Right lobe of liver (tissue), 6 donors: ENCODE measurements at regions not wholly inside any gene's neighbourhood (a gene's known extent, or its start where the extent isn't known, plus 50 kb on each side); places are given as distances from the start of the nearest gene placed in this dataset.
"Not testable (repeated sequence)": the region's sequence is repeated elsewhere in the genome, so short reads cannot be mapped to it uniquely, and the experiment has no call there.

Experiments
- ATAC-seq, 4 donors: fragments of 200-7000 bp; cut with Tn5 transposase; one replicate each; pipeline ENCODE4 v1.9.1; 2020; ENCODE audit warnings: mild to moderate bottlenecking in 4 of 4, moderate library complexity in 4 of 4
- DNase-seq, 3 donors: peaks; one replicate each; pipeline ENCODE4 v3.0.0-alpha.2; 2020
- H3K27ac ChIP-seq, 3 donors: fragments of 200-600 bp; one replicate each; pipeline ENCODE4 v1.8.0; 2022
- H3K27me3 ChIP-seq, 2 donors: fragments of 200-600 bp; one replicate each; pipeline ENCODE4 v1.8.0; 2022
- H3K36me3 ChIP-seq, 4 donors: fragments of 200-600 bp; sonication (generic) in 1 of 4; one replicate each; pipeline versions ENCODE4 v1.5.1 to v1.8.0; 2017 to 2022; ENCODE audit warnings: control low read depth in 1 of 4
- H3K4me1 ChIP-seq, 4 donors: fragments of 200-600 bp; sonication (generic) in 1 of 4; one replicate each; pipeline versions ENCODE4 v1.5.1 to v1.8.0; 2017 to 2022; ENCODE audit warnings: control low read depth in 1 of 4
- H3K4me3 ChIP-seq, 3 donors: fragments of 200-600 bp; one replicate each; pipeline ENCODE4 v1.8.0; 2022
- H3K9me3 ChIP-seq, 4 donors: fragments of 200-600 bp; sonication (generic) in 1 of 4; one replicate each; pipeline versions ENCODE4 v1.5.1 to v1.8.0; 2017 to 2022; ENCODE audit warnings: control low read depth in 1 of 4
- POLR2A ChIP-seq: fragments of 450-650 bp; IDR thresholded peaks from one replicate; pipeline ENCODE4 v1.6.1; 2017; ENCODE audit warnings: antibody characterized with exemption, mild to moderate bottlenecking
- WGBS: methylation state at CpG from one replicate; pipeline ENCODE4 v1.1.6; 2018; ENCODE audit warnings: low coverage, low lambda C conversion rate; ENCODE audit not compliant: insufficient coverage; ENCODE audit errors: missing lambda C conversion rate; 5-methylcytosine and 5-hydroxymethylcytosine counted together
- intact Hi-C, 2 donors: fragments of 100-400 bp; cut with DNase I; formaldehyde crosslinking; loops; one replicate each; pipeline versions ENCODE4 v1.11.2 to v1.14.1; 2022
- TF ChIP-seq, protein P1 (sequence below), 4 donors: fragments of 200-600 bp in 3 of 4; fragments of 450-650 bp in 1 of 4; IDR thresholded peaks; one replicate each; pipeline versions ENCODE4 v1.5.1 to v1.8.0; 2016 to 2022; ENCODE audit warnings: antibody characterized with exemption in 4 of 4, mild to moderate bottlenecking in 2 of 4
- donor health status: DM: no; HTN: yes; CAD: no.
- donor health status: DM: no; HTN: no; CAD: no.
- donor health status: DM: no; HTN: no; CAD: no.
- donor health status: DM: no; HTN: yes; CAD: no.
- donor health status: DM: no; HTN: yes; CAD: no.

- intact Hi-C loops = no loop called here
- Histone ChIP-seq H3K4me1 (no peaks in the 10 kb centered on the region), H3K36me3 (no peaks in the 10 kb centered on the region), H3K27ac (no peak overlapping the region), H3K4me3 (no peak overlapping the region), H3K27me3 (no peaks in the 10 kb centered on the region), H3K9me3 (no peaks in the 10 kb centered on the region)
- DNase-seq (no peak), ATAC-seq (no peak)
- TF ChIP-seq POLR2A = no peak
- TF ChIP-seq, protein P1, sequence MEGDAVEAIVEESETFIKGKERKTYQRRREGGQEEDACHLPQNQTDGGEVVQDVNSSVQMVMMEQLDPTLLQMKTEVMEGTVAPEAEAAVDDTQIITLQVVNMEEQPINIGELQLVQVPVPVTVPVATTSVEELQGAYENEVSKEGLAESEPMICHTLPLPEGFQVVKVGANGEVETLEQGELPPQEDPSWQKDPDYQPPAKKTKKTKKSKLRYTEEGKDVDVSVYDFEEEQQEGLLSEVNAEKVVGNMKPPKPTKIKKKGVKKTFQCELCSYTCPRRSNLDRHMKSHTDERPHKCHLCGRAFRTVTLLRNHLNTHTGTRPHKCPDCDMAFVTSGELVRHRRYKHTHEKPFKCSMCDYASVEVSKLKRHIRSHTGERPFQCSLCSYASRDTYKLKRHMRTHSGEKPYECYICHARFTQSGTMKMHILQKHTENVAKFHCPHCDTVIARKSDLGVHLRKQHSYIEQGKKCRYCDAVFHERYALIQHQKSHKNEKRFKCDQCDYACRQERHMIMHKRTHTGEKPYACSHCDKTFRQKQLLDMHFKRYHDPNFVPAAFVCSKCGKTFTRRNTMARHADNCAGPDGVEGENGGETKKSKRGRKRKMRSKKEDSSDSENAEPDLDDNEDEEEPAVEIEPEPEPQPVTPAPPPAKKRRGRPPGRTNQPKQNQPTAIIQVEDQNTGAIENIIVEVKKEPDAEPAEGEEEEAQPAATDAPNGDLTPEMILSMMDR (IDR thresholded peaks at IDR 0.05) = no peak
- 89% methylated on average over 2 of the region's 2 CpGs for WGBS
Measured at GRCh38 chr20:26308961-26309360, 612.3 kb upstream of the ZNF337 start.

GRCh38 chr20:26295006-26295405 lies 598.4 kb upstream of the ZNF337 start:
- 85% methylated on average over 5 of the region's 5 CpGs for WGBS

GRCh38 chr20:26288379-26289061 lies 591.9 kb upstream of the ZNF337 start:
- H3K4me3 ChIP-seq, H3K27ac ChIP-seq, ATAC-seq, intact Hi-C loops, H3K4me1 ChIP-seq, H3K9me3 ChIP-seq, H3K36me3 ChIP-seq, H3K27me3 ChIP-seq, DNase-seq: not testable (repeated sequence)
- WGBS = 67% methylated on average over 7 of the region's 7 CpGs

More at GRCh38 chr20:26295006-26295405, 598.4 kb upstream of the ZNF337 start:
- Histone ChIP-seq H3K36me3 (no peaks in the 10 kb centered on the region), H3K9me3 (no peaks in the 10 kb centered on the region), H3K27ac (no peak overlapping the region), H3K4me1 (no peaks in the 10 kb centered on the region), H3K4me3 (no peak overlapping the region), H3K27me3 (no peaks in the 10 kb centered on the region)
- DNase-seq (no peak), ATAC-seq (no peak)
- TF ChIP-seq POLR2A = no peak
- TF ChIP-seq, protein P1 (IDR thresholded peaks at IDR 0.05) = no peak
- intact Hi-C loops = no loop called here

DNA sequence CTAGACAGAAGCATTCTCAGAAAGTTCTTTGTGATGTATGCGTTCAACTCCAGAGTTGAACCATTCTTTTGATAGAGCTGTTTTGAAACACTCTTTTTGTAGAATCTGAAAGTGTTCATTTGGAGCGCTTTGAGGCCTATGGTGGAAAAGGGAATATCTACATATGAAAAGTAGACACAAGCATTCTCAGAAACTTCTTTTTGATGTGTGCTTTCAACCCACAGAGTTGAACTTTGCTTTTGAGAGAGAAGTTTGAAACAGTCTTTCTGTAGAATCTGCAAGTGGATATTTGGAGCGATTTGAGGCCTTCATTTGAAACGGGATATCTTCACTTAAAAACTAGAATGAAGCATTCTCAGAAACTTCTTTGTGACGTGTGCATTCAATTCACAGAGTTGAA lies 582.6 kb upstream of the ZNF337 start:
- WGBS = 85% methylated on average over 5 of the region's 5 CpGs

DNA sequence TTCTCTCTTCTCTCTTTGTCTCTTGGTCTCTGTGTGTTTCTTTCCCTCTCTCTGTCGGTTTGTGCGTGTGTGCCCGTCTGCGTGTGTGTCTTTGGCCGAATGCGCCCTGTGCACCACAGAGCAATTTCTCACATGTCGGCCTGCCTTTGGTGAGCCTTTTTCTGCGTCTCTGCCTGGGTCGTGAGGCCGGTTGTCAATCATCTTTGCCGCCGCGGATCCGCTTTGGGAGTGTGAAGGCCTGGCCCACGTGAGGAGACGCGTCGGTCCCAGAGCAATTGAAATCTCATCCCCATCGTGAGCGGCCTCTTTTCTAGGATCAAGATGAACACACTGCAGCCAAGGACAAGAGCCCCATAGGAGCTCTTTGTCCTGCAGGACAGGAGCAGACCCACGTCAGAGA lies 580.7 kb upstream of the ZNF337 start:
- Histone ChIP-seq H3K27ac (no peak overlapping the region), H3K4me3 (no peak overlapping the region), H3K9me3 (no peaks in the 10 kb centered on the region), H3K4me1 (no peaks in the 10 kb centered on the region), H3K36me3 (no peaks in the 10 kb centered on the region), H3K27me3 (no peaks in the 10 kb centered on the region)
- intact Hi-C loops = no loop called here
- DNase-seq = no peak
- WGBS = 82% methylated on average over 17 of the region's 21 CpGs
- TF ChIP-seq, protein P1 (IDR thresholded peaks at IDR 0.05) = no peak
- TF ChIP-seq POLR2A = no peak
- ATAC-seq = no peak

More for the DNA sequence above, 582.6 kb upstream of the ZNF337 start:
- no peak for DNase-seq
- Histone ChIP-seq H3K27ac (no peak overlapping the region), H3K27me3 (no peaks in the 10 kb centered on the region), H3K4me3 (no peak overlapping the region), H3K4me1 (no peaks in the 10 kb centered on the region), H3K9me3 (no peaks in the 10 kb centered on the region), H3K36me3 (no peaks in the 10 kb centered on the region)
- intact Hi-C loops = no loop called here
- no peak for ATAC-seq
- no peak for TF ChIP-seq POLR2A
- TF ChIP-seq, protein P1 (IDR thresholded peaks at IDR 0.05) = no peak
